SHP77 treated with DMSO at 0.1 percent for 48 hours (cell line): ENCODE measurements at regions not wholly inside any gene's neighbourhood (a gene's known extent, or its start where the extent isn't known, plus 50 kb on each side); places are given as distances from the start of the nearest gene placed in this dataset.
"Not testable (repeated sequence)": the region's sequence is repeated elsewhere in the genome, so short reads cannot be mapped to it uniquely, and the experiment has no call there.

ENCODE experiments used
- DNase-seq: peaks from one replicate; lab custom pipeline; 2025; lab: John Stamatoyannopoulos, UW

DNA sequence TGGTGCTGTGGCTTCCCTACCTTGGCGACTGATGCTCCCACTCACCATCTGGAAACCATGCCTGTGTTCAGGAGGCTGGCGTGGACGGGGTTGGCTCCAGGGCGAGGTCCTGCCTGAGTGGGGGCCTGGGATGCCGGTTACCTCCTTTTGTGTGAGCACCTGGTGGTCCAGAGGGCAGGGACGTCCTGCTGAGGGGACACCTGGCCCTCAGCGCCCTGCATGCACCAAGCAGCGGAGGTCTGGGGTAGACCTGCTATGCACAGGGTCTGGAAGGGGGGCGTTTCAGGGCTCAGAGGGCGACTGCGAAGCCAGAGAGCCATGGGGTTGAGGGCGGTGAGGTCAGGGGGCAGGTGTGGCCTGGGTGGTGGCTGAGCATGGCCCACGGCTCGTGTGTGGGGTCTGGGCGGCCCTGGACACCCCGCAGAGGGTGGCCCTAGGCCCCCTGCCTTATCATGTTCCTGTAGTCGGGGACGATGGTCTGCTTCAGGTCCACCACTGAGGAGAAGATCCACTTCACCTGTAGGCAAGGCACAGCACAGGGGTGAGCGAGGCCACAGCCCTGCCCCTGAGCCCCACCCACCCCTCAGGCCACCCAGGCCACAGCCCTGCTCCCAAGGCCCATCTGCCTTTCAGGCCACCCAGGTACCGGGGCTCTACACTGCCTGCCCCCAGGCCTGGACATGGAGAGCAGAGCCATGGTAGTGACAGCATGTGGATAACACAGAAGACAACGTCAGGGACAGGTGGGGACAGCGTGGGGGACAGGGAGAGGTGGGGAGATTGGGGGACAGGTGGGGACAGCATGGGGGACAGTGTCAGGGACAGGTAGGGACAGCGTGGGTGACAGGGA is 95.3 kb downstream of the TMEM121 start:
- not testable (repeated sequence) for DNase-seq

DNA sequence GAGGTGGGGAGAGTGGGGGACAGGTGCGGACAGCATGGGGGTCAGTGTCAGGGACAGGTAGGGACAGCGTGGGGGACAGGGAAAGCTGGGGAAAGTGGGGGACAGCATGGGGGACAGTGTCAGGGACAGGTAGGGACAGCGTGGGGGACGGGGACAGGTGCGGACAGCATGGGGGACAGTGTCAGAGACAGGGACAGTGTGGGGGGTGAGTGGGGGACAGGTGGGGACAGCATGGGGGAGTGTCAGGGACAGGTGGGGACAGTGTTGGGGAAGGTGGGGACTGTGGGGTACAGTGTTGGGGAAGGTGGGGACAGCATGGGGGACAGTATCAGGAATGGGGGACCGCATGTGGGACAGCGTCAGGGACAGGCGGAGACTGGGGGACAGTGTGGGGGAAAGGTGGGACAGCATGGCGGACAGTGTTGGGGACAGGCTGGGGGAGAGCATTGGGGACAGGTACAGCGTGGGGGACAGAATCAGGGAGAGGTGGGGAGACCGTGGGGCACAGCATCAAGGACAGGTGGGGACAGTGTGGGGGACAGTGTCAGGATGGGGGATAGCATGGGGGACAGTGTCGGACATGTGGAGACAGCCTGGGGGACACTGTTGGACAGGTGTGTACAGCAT is 96.1 kb downstream of the TMEM121 start:
- DNase-seq, result no peak

GRCh38 chr14:105623178-105623577 is 96.8 kb downstream of the TMEM121 start:
- not testable (repeated sequence) for DNase-seq

GRCh38 chr14:105624346-105624745 is 98.0 kb downstream of the TMEM121 start:
- not testable (repeated sequence) for DNase-seq

GRCh38 chr14:105624749-105625434 is 98.5 kb downstream of the TMEM121 start:
- DNase-seq, result not testable (repeated sequence)

GRCh38 chr14:105625448-105625847 is 99.1 kb downstream of the TMEM121 start:
- not testable (repeated sequence) for DNase-seq

DNA sequence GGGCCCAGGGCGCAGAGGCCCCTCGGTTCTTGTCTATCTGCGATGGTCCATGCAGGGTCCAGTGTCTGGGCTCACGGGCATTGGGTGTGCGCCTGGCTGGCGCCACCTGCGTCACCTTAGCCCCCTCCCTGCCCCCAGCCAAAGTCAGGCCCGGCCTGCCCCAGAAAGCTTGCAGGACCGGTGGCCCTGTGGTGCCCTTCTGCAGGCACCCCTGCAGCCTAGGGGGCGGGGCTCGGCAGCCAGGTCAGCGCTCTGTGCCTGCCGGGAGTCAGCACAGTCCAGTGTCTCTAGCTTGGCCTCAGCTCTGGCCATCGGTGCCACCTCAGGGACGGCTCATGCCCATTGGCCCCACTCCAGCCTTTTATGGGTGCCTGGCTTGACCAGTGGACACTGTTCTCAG is 99.7 kb downstream of the TMEM121 start:
- not testable (repeated sequence) for DNase-seq

GRCh38 chr14:105626651-105627050 is 100.3 kb downstream of the TMEM121 start:
- DNase-seq, result not testable (repeated sequence)

GRCh38 chr14:105627287-105627686 is 100.9 kb downstream of the TMEM121 start:
- DNase-seq, result not testable (repeated sequence)

DNA sequence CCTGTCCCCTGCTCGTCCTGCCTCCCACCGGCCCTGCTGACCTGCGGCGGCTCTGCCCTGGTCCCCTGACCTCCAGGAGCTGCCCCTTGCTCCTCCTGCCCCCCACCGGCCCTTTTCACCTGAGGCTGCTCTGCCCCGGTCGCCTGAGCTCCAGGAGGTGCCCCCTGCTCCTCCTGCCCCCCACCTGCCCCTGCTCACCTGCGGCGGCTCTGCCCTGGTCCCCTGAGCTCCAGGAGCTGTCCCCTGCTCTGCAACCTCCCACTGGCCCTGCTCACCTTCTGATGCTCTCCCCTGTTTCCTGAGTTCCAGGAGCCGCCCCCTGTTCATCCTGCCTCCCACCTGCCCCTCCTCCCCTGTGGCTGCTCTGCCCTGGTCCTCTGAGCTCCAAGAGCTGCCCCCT is 101.3 kb downstream of the TMEM121 start:
- no peak for DNase-seq

DNA sequence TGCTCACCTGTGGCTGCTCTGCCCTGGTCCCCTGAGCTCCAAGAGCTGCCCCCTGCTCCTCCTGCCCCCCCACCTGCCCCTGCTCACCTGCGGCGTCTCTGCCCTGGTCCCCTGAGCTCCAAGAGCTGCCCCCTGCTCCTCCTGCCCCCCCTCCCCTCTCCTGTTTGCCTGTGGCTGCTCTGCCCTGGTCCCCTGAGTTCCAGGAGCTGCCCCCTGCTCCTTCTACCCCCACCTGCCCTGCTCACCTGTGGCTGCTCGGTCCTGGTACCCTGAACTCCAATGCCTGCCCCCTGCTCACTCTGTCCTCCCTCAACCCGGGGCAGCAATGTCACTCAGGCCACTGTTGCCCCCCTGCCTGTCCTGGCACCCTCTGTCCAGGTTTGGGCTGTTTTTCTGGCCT is 101.7 kb downstream of the TMEM121 start:
- DNase-seq, result not testable (repeated sequence)

- DNase-seq, result not testable (repeated sequence)
Observed at GRCh38 chr14:105628531-105629067, 102.2 kb downstream of the TMEM121 start.

- not testable (repeated sequence) for DNase-seq
Observed at GRCh38 chr14:105629091-105629885, 102.9 kb downstream of the TMEM121 start.

- no peak for DNase-seq
Observed at GRCh38 chr14:105629886-105630215, 103.5 kb downstream of the TMEM121 start.

DNA sequence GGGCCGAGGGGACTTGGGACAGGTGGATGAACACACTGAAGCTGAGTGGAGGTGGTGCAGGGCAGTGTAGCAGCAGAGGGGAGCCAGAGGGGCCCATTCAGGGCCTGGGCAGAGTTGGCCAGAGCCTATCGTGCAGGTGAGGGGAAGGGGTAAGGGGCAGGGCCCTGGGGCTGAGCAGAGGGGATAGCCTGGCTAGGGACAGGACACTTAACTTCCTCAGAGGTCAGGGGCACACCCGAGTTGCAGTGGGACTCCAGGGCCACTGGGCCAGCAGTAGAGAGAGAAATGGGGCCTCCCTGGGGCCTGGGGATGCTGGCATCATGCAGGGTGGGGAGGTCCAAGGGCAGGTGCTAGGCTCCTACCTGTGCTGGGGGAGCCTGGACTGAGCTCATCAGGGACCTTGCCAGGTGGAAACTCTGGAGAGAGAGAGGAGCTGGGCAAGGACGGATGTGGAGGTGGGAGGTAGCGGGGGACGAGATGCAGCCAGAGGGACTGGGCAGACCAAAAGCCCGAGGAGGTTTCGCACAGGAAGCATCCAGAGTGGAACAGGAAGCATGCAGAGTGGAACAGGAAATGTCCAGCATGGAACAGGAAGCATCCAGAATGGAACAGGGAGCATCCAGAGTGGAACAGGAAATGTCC is 104.0 kb downstream of the TMEM121 start:
- DNase-seq, result not testable (repeated sequence)

DNA sequence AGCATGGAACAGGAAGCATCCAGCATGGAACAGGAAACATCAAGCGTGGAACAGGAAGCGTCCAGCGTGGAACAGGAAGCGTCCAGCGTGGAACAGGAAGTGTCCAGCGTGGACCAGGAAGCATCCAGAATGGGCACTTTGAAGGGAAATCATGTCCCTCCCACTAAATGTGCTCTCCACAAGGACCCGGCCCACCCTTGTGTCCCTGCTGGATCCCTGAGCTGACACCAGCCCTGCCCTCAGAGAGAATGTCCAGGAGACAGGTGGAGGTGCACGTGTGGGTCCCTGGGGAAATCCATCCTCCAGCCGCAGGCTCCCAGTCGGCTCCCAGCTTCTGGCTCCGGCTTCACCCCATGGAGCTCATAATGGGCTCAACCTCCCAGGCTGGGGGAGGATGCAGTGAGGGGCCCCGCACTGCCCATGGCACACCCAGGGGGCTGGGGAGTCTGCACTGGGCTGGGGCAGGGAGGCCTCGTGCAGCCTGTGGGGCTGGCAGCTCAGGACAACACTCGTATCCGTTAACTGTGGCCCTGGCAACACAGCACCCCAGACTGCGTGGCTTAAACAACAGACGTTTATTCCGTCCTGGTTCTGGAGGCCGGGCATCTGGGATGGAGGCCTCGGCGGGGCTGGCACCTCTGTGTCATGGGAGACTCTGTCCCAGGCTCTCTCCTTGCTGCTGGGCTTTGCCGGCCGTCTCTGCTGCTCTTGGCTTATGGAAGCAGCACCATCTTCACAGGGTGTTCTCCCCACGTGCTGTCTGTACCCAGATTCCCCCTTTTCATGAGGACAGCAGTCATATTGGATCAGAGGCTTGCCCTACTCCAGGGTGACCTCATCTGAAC is 104.8 kb downstream of the TMEM121 start:
- not testable (repeated sequence) for DNase-seq

DNA sequence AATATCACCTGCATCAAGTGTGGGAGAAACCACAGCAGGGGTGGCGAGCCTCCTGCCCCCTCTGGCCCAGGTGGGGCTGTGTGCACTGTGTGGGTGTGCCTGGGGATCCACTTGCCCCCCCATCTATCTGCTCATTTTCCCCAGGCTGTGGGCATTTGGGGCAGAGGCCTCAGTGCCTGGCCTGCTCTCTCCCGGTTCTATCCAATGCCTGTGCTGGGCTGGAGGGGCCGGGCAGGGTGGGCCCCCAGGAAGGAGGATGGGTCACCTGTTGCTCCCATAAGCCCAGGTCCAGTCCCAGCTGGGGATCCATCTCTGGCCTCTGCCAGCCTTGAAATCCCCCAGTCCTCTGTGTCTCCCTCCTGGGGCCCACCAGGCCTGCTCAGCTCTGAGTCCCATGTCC is 105.6 kb downstream of the TMEM121 start:
- DNase-seq, result no peak

DNA sequence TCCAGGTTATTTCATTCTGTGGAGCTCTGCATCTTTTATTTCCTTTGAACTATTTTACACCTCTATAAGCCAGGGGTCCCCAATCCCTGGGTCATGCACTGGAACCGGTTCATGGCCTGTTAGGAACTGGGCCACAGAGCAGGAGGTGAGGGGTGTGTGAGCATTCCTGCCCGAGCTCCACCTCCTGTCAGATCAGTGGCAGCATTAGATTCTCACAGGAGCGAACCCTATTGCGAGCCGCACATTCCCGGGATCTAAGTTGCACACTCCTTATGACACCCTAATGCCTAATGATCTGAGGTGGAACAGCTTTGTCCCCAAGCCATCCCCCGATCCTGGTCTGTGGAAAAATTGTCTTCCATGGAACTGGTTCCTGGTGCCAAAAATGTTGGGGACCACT is 107.2 kb downstream of the TMEM121 start:
- DNase-seq, result not testable (repeated sequence)

- no peak for DNase-seq
Observed at GRCh38 chr14:105635560-105635959, 109.2 kb downstream of the TMEM121 start.

DNA sequence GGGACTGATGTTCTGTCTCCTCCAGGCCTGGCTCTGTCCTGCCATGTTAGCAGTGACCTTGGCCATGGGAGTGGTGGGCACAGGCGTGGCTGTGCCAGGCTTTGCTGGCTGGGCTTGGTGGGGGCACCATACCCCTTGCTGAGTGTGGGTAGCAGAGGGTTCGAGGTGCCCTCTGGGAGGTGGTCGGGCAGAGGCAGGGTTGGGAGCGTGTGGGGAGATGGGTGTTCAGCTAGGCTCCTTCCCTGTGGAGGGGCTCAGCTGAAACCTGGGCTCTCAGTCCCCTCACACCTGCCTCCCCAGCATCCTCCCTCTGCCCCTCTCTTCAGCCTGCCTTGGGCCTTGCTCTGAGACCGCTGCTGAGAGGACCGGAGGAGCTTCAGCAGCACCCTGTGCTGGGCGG is 109.6 kb downstream of the TMEM121 start:
- not testable (repeated sequence) for DNase-seq
